ENCODE measurements at regions not wholly inside any gene's neighbourhood (a gene's known extent, or its start where the extent isn't known, plus 50 kb on each side); places are given as distances from the start of the nearest gene placed in this dataset.

GRCh38 chr4:30962939-30963338 lies 242.8 kb downstream of the PCDH7 start:
- H4K8ac ChIP-seq (ENCODE audit: low read length), result no peak overlapping the region
- no peak overlapping the region for H2AFZ ChIP-seq (ENCODE audit: low read depth, low read length)
- H3K9me3 ChIP-seq (ENCODE audit: control insufficient read depth, low read length), result no peaks in the 10 kb centered on the region
- H2BK5ac ChIP-seq (ENCODE audit: low read depth, low read length, poor library complexity, severe bottlenecking), result no peak overlapping the region
- H2BK120ac ChIP-seq (ENCODE audit: low read depth, low read length), result no peak overlapping the region
- H2AK5ac ChIP-seq (ENCODE audit: low read length, severe bottlenecking), result no peak overlapping the region
- H3K4me1 ChIP-seq (ENCODE audit: control insufficient read depth, insufficient read depth, low read depth, low read length), result no peaks in the 10 kb centered on the region
- no peak overlapping the region for H3K27ac ChIP-seq (ENCODE audit: low read length, poor library complexity, severe bottlenecking)
- no peak overlapping the region for H3K9ac ChIP-seq (ENCODE audit: low read length)
- H4K91ac ChIP-seq (ENCODE audit: low read length), result no peak overlapping the region
- H3K14ac ChIP-seq (ENCODE audit: low read length in 2 of 2), result no peak overlapping the region
- peak; percentile 48 for DNase-seq
- no peak overlapping the region for H3K23ac ChIP-seq (ENCODE audit: low read length in 2 of 2)
- no peak overlapping the region for H3K4ac ChIP-seq (ENCODE audit: low read depth in 1 of 2, low read length in 2 of 2)
- H3K4me3 ChIP-seq (ENCODE audit: insufficient read depth in 1 of 2, low read depth in 1 of 2, low read length in 2 of 2), result no peak overlapping the region
- H3K27me3 ChIP-seq (ENCODE audit: control insufficient read depth in 1 of 2, insufficient read depth in 1 of 2, low read length in 2 of 2), result no peaks in the 10 kb centered on the region
- no peak overlapping the region for H2BK12ac ChIP-seq (ENCODE audit: low read length in 2 of 2)
- no peaks in the 10 kb centered on the region for H3K36me3 ChIP-seq (ENCODE audit: control insufficient read depth in 1 of 2, insufficient read depth in 2 of 2, low read depth in 1 of 2, low read length in 2 of 2)
- H3K4me2 ChIP-seq (ENCODE audit: low read length, poor library complexity, severe bottlenecking), result no peak overlapping the region
- no peaks in the 10 kb centered on the region for H3K79me1 ChIP-seq (replicated peaks; ENCODE audit: low read length, poor library complexity, severe bottlenecking)
- H3K18ac ChIP-seq (ENCODE audit: low read depth in 1 of 2, low read length in 2 of 2), result no peak overlapping the region
- no peak overlapping the region for H2BK15ac ChIP-seq (ENCODE audit: low read depth, poor library complexity, severe bottlenecking)

- H2AFZ ChIP-seq (ENCODE audit: low read depth, low read length), result no peak overlapping the region
- no peak overlapping the region for H2BK5ac ChIP-seq (ENCODE audit: low read depth, low read length, poor library complexity, severe bottlenecking)
- no peak overlapping the region for H2BK15ac ChIP-seq (ENCODE audit: low read depth, poor library complexity, severe bottlenecking)
- no peak overlapping the region for H3K4ac ChIP-seq (ENCODE audit: low read depth in 1 of 2, low read length in 2 of 2)
- no peak overlapping the region for H4K91ac ChIP-seq (ENCODE audit: low read length)
- H3K14ac ChIP-seq (ENCODE audit: low read length in 2 of 2), result no peak overlapping the region
- no peaks in the 10 kb centered on the region for H3K9me3 ChIP-seq (ENCODE audit: control insufficient read depth, low read length)
- no peak overlapping the region for H3K23ac ChIP-seq (ENCODE audit: low read length in 2 of 2)
- 62% methylated on average over 5 of the region's 5 CpGs for WGBS
- H2AK5ac ChIP-seq (ENCODE audit: low read length, severe bottlenecking), result no peak overlapping the region
- no peak overlapping the region for H2BK12ac ChIP-seq (ENCODE audit: low read length in 2 of 2)
- H3K27ac ChIP-seq (ENCODE audit: low read length, poor library complexity, severe bottlenecking), result no peak overlapping the region
- no peak overlapping the region for H3K4me3 ChIP-seq (ENCODE audit: insufficient read depth in 1 of 2, low read depth in 1 of 2, low read length in 2 of 2)
- no peak overlapping the region for H3K9ac ChIP-seq (ENCODE audit: low read length)
- H3K4me2 ChIP-seq (ENCODE audit: low read length, poor library complexity, severe bottlenecking), result no peak overlapping the region
- no peaks in the 10 kb centered on the region for H3K79me1 ChIP-seq (replicated peaks; ENCODE audit: low read length, poor library complexity, severe bottlenecking)
- no peaks in the 10 kb centered on the region for H3K27me3 ChIP-seq (ENCODE audit: control insufficient read depth in 1 of 2, insufficient read depth in 1 of 2, low read length in 2 of 2)
- H2BK120ac ChIP-seq (ENCODE audit: low read depth, low read length), result no peak overlapping the region
- no peaks in the 10 kb centered on the region for H3K4me1 ChIP-seq (ENCODE audit: control insufficient read depth, insufficient read depth, low read depth, low read length)
- no peak overlapping the region for H4K8ac ChIP-seq (ENCODE audit: low read length)
- peak overlapping the region in 1 of 2 experiments; percentile 21 for H3K18ac ChIP-seq (ENCODE audit: low read depth in 1 of 2, low read length in 2 of 2)
- DNase-seq, result no peak
- H3K36me3 ChIP-seq (ENCODE audit: control insufficient read depth in 1 of 2, insufficient read depth in 2 of 2, low read depth in 1 of 2, low read length in 2 of 2), result no peaks in the 10 kb centered on the region
Observed at GRCh38 chr4:30968926-30969325, 248.8 kb downstream of the PCDH7 start.

- Histone ChIP-seq H3K36me3 (ENCODE audit: control insufficient read depth in 1 of 2, insufficient read depth in 2 of 2, low read depth in 1 of 2, low read length in 2 of 2) (no peaks in the 10 kb centered on the region), H2AFZ (ENCODE audit: low read depth, low read length) (no peak overlapping the region), H3K27me3 (ENCODE audit: control insufficient read depth in 1 of 2, insufficient read depth in 1 of 2, low read length in 2 of 2) (no peaks in the 10 kb centered on the region), H2BK12ac (ENCODE audit: low read length in 2 of 2) (no peak overlapping the region), H3K79me1 (replicated peaks; ENCODE audit: low read length, poor library complexity, severe bottlenecking) (no peaks in the 10 kb centered on the region), H2BK15ac (ENCODE audit: low read depth, poor library complexity, severe bottlenecking) (no peak overlapping the region), H3K4me3 (ENCODE audit: insufficient read depth in 1 of 2, low read depth in 1 of 2, low read length in 2 of 2) (no peak overlapping the region), H3K4me2 (ENCODE audit: low read length, poor library complexity, severe bottlenecking) (no peak overlapping the region), H3K9me3 (ENCODE audit: control insufficient read depth, low read length) (no peaks in the 10 kb centered on the region), H3K9ac (ENCODE audit: low read length) (no peak overlapping the region), H2AK5ac (ENCODE audit: low read length, severe bottlenecking) (no peak overlapping the region), H3K14ac (ENCODE audit: low read length in 2 of 2) (no peak overlapping the region), H3K4ac (ENCODE audit: low read depth in 1 of 2, low read length in 2 of 2) (no peak overlapping the region), H3K23ac (ENCODE audit: low read length in 2 of 2) (no peak overlapping the region), H3K27ac (ENCODE audit: low read length, poor library complexity, severe bottlenecking) (no peak overlapping the region), H3K18ac (ENCODE audit: low read depth in 1 of 2, low read length in 2 of 2) (no peak overlapping the region), H4K91ac (ENCODE audit: low read length) (no peak overlapping the region), H2BK120ac (ENCODE audit: low read depth, low read length) (no peak overlapping the region), H2BK5ac (ENCODE audit: low read depth, low read length, poor library complexity, severe bottlenecking) (no peak overlapping the region), H4K8ac (ENCODE audit: low read length) (no peak overlapping the region), H3K4me1 (ENCODE audit: control insufficient read depth, insufficient read depth, low read depth, low read length) (no peaks in the 10 kb centered on the region)
- WGBS, result 98% methylated on average over 3 of the region's 3 CpGs
- DNase-seq, result no peak
Observed at GRCh38 chr4:30972542-30972941, 252.4 kb downstream of the PCDH7 start.

GRCh38 chr4:30973993-30974392 lies 253.8 kb downstream of the PCDH7 start:
- Histone ChIP-seq H2BK5ac (ENCODE audit: low read depth, low read length, poor library complexity, severe bottlenecking) (no peak overlapping the region), H3K4me1 (ENCODE audit: control insufficient read depth, insufficient read depth, low read depth, low read length) (no peaks in the 10 kb centered on the region)

More at GRCh38 chr4:30973993-30974392, 253.8 kb downstream of the PCDH7 start:
- Histone ChIP-seq H3K4me3 (ENCODE audit: insufficient read depth in 1 of 2, low read depth in 1 of 2, low read length in 2 of 2) (no peak overlapping the region), H3K18ac (ENCODE audit: low read depth in 1 of 2, low read length in 2 of 2) (no peak overlapping the region), H2AFZ (ENCODE audit: low read depth, low read length) (no peak overlapping the region), H2BK15ac (ENCODE audit: low read depth, poor library complexity, severe bottlenecking) (no peak overlapping the region), H3K14ac (ENCODE audit: low read length in 2 of 2) (no peak overlapping the region), H2BK120ac (ENCODE audit: low read depth, low read length) (no peak overlapping the region), H3K27me3 (ENCODE audit: control insufficient read depth in 1 of 2, insufficient read depth in 1 of 2, low read length in 2 of 2) (no peaks in the 10 kb centered on the region), H3K9ac (ENCODE audit: low read length) (no peak overlapping the region), H3K4me2 (ENCODE audit: low read length, poor library complexity, severe bottlenecking) (no peak overlapping the region), H3K4ac (ENCODE audit: low read depth in 1 of 2, low read length in 2 of 2) (no peak overlapping the region), H3K27ac (ENCODE audit: low read length, poor library complexity, severe bottlenecking) (no peak overlapping the region), H3K23ac (ENCODE audit: low read length in 2 of 2) (no peak overlapping the region), H3K79me1 (replicated peaks; ENCODE audit: low read length, poor library complexity, severe bottlenecking) (no peaks in the 10 kb centered on the region), H3K9me3 (ENCODE audit: control insufficient read depth, low read length) (no peaks in the 10 kb centered on the region), H3K36me3 (ENCODE audit: control insufficient read depth in 1 of 2, insufficient read depth in 2 of 2, low read depth in 1 of 2, low read length in 2 of 2) (no peaks in the 10 kb centered on the region), H4K91ac (ENCODE audit: low read length) (no peak overlapping the region), H2BK12ac (ENCODE audit: low read length in 2 of 2) (no peak overlapping the region), H2AK5ac (ENCODE audit: low read length, severe bottlenecking) (no peak overlapping the region), H4K8ac (ENCODE audit: low read length) (no peak overlapping the region)
- no peak for DNase-seq
